Activated CD8-positive, alpha-beta memory T cell treated with anti-CD3 and anti-CD28 coated beads for 4 hours (primary cell): ENCODE measurements at regions not wholly inside any gene's neighbourhood (a gene's known extent, or its start where the extent isn't known, plus 50 kb on each side); places are given as distances from the start of the nearest gene placed in this dataset.
"Not testable (repeated sequence)": the region's sequence is repeated elsewhere in the genome, so short reads cannot be mapped to it uniquely, and the experiment has no call there.

Experiments used
- DNase-seq, 2 donors: peaks; one replicate each; pipeline ENCODE4 v3.0.0-alpha.2; 2020; ENCODE audit warnings: low read depth in 2 of 2

DNA sequence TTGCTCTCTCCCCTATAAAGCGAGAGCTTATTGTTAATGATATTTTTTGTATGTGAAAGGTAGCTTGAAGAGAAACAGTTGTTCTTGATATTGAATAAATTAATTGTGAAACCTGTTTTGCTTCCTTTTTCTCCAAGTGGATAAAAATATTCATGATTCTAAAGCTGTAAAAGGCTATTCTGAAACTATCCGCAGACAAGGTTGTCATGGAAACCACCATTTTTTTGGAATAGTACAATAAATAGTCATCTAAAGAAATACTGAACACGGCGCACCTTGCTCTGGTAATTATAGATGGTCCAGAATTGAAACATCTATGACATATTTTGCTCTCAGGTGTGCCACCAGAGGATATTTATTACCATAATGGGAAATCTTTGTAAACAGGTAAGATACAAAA lies 1103.0 kb upstream of the SLC39A10 start:
- no peak for DNase-seq

- no peak for DNase-seq
Measured at GRCh38 chr2:194550702-194551101, 1106.3 kb upstream of the SLC39A10 start.

DNA sequence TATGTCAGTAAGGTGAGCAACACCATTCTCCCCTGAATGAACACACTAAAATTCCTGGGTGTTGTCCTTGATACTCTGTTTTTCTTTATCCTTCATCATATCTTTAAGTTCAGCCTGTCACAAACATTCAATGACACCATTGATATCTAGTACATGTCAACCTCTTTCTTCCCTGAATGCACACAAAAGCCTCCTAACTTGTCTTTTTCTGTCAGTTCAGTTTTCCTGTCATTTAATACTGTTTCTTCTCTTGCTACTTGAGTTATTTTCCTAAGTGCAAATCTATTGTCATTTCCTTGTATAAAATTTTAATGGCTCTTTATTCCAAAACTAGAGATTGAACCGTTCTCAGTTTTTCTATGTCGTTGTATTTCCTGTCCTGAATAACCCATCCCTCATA lies 1107.6 kb upstream of the SLC39A10 start:
- no peak for DNase-seq

DNA sequence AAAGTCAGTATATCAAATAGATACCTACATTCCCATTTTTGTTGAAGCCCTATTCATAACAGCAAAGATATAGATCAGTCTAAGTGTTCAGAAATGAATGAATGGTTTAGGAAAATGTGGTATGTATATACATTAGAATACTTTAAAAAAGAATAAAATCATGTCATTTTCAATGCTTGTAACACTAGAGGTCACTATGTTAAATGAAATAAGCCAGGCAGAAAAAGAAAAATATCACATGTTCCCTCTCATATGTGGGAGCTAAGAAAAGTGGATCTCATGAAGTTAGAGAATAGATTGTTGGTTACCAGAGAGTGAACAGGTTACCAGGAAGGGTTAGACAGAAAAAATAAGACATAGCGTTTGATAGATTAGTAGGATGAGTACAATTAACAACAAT lies 1111.0 kb upstream of the SLC39A10 start:
- no peak for DNase-seq

- no peak for DNase-seq
Measured at GRCh38 chr2:194539425-194539824, 1117.6 kb upstream of the SLC39A10 start.

DNA sequence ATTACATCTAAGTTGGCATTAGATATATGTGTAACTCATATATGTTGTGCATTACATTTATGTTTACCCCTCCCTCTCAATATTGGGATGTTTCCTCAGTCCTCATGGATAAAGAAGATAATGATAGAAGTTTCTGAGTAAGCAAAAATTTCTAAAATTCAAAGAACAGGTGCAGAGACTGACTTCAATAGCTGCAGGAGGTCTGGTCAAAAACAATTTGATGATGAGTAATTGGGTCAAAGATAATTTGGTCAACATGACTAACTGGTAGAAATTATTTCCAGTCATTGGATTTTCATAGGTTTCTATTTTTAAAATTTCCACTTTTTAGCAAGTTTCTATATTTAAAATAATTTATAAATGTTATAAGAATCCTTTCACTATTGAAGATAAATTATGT lies 1130.9 kb upstream of the SLC39A10 start:
- DNase-seq, result no peak

GRCh38 chr2:194514281-194514680 lies 1142.7 kb upstream of the SLC39A10 start:
- no peak for DNase-seq

GRCh38 chr2:194511070-194511469 lies 1146.0 kb upstream of the SLC39A10 start:
- DNase-seq, result not testable (repeated sequence)

DNA sequence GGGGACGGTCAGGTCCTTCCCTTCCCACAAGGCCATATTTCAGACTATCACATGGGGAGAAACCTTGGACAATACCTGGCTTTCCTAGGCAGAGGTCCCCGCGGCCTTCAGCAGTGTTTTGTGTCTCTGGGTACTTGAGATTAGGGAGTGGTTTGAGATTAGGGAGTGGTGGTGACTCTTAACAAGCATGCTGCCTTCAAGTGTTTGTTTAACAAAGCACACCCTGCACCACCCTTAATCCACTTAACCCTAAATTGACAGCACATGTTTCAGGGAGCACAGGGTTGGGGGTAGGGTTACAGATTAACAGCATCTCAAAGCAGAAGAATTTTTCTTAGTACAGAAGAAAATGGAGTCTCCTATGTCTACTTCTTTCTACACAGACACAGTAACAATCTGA lies 1152.2 kb upstream of the SLC39A10 start:
- not testable (repeated sequence) for DNase-seq

DNA sequence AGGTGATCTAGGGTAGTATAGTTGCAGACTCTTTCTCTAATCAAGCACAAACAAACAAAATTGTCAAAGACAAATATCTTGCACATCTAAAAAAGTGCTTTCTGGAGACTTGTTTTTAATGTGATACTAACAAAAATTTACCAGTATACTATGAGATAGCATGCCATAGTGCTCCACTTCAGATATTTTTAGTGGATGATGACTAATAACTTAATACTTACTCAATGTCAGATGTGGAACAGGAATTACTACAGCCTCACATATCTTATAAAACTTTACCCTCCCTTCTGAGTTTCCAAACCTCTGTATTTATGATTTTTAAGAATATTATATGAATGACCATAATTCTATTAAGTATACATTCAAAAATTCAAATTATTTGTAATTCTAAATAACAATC lies 1162.0 kb upstream of the SLC39A10 start:
- DNase-seq, result no peak

DNA sequence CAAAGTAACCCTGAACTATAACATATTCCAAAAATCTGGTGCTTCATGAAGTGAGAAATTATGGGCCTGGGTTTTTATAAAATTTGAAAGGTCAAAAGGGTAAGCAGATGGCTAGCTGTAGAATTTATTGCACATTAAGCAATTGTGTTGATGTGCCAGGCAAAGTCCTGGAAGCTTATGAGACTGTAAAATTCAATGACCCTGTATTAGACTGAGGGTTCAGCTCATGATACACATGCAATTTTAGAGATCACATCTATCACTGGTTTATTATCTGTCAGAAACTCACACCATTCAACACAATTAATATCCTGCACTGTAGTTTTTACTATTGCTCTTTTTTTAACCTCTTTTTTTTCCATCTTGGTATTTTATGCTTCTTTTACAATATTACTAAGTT lies 1162.6 kb upstream of the SLC39A10 start:
- no peak for DNase-seq

- DNase-seq, result no peak
Measured at GRCh38 chr2:194491409-194492115, 1165.5 kb upstream of the SLC39A10 start.

DNA sequence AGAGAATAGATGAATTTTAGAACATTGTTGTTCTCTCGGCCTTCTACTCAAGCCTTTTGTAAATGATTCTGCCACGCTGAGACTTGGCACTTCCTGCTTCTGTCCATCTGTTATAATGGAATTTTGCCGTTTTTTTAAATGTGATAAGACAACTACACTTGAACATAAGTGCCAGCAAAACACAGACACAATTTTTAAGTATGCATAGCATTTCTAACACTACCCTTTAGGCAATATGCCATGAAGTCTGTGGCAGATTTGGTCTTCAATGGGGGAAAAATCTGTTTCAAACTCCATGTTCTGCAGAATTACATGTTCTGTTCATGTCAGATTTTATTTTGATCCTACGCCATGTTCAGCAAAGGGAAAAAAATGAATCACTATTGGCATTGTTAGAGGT lies 1170.7 kb upstream of the SLC39A10 start:
- DNase-seq, result no peak

- DNase-seq, result no peak
Measured at GRCh38 chr2:194483041-194483440, 1174.0 kb upstream of the SLC39A10 start.

GRCh38 chr2:194465641-194466040 lies 1191.4 kb upstream of the SLC39A10 start:
- DNase-seq, result no peak

DNA sequence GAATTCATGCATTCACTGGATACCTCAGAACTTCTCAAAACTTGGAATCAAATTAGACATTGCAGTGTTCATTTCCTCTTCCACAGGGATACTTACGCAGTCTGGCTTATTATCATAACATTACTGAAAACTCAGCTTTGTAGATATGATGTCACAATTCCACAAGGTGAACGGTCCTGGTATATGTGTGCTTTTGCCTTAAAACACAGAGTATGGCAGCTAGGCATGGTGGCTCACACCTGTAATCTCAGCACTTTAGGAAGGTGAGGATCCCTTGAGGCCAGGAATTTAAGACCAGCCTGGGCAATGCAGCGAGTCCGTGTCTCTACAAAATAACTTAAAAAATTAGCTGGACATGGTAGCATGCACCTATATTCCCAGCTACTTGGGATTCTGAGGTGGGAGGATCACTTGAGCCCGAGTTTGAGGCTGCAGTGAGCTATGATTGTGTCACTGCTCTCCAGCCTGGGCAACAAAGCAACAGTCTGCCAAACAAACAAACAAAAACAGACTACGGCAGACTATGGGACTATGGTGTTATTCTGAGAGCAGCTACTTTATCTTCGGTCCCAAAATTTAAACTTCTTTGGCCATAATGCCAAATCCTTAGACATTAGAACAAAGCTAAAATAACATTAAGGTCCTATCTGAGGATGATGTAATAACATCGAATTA lies 1191.9 kb upstream of the SLC39A10 start:
- no peak for DNase-seq

- not testable (repeated sequence) for DNase-seq
Measured at GRCh38 chr2:194462883-194463282, 1194.1 kb upstream of the SLC39A10 start.

DNA sequence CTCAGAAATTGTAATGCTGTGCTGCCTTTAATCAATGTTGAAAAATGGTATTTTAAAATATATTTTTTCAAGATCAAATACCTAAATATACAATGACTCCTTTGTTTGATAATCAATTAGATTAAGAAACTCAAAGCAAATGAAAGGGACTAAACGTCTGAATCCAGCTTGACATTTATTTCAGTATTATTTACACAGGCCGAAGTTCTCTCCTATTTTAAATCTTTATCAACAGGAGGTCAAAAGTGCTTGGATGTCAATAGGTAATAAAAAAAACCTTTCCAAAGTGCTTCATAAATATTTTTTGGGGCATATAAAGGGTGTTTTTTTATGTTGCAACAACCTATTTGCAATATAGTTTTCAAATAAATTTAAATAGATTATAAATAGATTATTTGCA lies 1201.7 kb upstream of the SLC39A10 start:
- DNase-seq, result no peak

DNA sequence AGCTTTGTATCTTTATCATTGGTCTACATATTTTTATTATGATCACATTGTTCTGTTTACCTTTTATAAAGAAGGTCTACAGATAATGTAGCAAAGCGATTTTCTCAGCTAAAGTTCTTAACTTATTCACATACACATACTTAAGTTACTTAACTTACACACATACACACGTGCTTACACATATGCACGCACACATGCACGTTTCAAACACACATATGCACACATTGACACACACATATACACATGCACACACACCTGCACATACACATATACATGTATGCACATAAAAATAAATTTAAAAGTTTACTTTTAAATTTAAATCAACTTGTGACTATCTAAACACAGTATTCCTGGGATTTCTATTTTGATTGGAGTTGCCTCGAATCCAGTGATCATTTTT lies 1204.5 kb upstream of the SLC39A10 start:
- no peak for DNase-seq

- no peak for DNase-seq
Measured at GRCh38 chr2:194445226-194445625, 1211.8 kb upstream of the SLC39A10 start.

DNA sequence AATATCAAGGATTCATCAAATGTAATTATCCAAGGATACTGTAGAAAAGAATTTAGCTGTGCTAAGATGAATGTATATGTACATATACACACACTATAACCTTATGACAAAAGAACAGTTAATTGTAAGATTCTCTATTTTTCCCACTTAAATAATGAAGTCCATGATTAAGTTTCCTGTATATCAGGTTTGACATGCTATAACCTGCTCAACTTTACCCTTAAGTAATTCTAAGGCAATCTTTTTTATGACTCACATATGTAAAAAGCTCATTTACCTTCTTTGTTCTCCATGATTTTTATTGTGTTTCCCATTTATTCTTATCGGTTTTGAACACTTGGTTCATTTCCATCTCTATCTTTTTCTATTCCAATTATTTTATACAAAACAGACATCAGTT lies 1213.1 kb upstream of the SLC39A10 start:
- no peak for DNase-seq

DNA sequence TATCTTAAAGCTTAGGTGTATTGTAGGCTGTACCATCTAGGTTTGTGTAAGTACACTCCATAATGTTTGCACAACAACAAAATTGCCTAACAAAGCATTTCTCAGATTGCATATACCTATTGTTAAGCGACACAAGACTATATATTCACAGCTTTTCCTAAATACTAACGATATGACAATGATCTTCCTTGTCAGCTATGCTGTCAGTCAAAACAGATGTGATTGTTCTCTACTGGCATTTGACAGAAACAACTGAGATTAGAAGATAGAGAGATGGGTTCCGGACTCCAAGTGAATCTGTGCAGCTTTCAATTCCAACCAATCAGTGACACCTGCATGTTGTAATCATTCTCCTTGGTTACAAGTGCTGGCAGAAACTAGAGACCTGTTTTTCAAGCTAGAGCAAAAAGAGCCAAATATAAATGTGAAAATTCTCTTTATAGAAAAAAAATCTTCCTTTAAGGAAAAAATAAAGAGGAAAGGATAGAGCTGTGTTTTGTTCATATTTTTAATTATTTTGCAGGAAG lies 1232.3 kb upstream of the SLC39A10 start:
- DNase-seq, result no peak

DNA sequence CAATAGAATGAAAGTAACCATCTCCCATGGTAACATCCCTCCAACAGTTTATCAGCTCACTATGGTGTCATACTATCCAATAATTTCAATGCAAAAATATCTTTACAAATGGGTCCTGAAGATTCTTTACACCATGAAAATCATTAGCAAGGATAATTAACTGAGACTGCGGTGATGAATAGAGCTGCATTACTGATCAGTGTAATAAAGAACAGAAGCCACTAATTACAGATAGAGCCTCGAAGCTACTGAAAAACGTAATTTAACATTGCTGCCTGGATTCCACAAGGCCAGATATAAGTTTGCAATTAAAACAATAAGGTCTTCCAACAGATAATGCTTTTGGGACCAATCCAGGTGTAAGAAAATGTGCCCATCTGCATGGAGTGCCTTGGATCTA lies 1245.8 kb upstream of the SLC39A10 start:
- no peak for DNase-seq
